Hematopoietic multipotent progenitor cell treated with erythropoietin and hydrocortisone succinate and interleukin-3 and kit ligand, for 8 days (in vitro differentiated cells): ENCODE measurements at regions not wholly inside any gene's neighbourhood (a gene's known extent, or its start where the extent isn't known, plus 50 kb on each side); places are given as distances from the start of the nearest gene placed in this dataset.

Experiments
- DNase-seq: peaks from one replicate; pipeline ENCODE4 v3.0.0-alpha.2; 2015

DNA sequence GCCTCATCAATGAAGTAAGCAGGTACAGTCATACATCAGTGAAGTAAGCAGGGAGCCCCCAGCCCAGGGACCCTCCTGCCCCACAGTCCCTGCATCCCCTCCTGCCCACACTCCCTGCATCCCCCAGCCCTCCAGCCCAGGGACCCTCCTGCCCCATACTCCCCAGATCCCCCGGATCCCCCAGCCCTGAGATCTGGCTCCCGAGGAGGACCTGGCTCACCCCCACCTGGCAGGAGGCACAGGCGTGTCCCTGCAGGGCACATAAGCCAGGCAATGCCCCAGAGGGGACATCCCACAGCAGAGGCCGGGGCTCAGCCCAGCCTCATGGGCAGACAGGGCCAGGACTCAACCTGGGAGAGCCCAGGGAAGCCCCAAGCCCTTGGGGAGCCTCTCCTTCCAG lies 53.6 kb upstream of the TPM4 start:
- no peak for DNase-seq

- DNase-seq, result no peak
Measured at GRCh38 chr19:16023146-16023915, 53.0 kb upstream of the TPM4 start.

- no peak for DNase-seq
Measured at GRCh38 chr19:16024266-16025107, 51.8 kb upstream of the TPM4 start.

- DNase-seq, result peak; percentile 42
Measured at GRCh38 chr19:16025108-16026101, 50.9 kb upstream of the TPM4 start.

DNA sequence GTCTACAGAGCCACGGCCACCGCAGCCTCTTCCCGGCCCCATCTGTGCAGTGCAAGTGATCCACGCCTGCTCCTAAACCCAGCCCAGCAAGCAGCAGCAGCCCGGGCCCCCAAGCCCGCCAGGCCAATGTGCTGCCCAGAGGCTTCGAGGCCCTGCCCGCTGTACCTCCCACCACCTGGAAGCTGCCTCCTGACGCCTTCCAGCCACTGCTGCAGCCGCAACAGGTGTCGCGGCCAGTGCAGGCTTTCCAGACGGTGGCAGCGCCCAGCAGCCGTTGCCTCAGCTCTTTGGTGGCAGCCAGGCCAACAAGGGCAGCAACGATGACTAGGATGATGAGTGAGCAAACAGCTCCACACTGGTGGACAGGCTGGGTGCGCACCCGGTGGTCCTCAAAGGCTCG lies 50.2 kb upstream of the TPM4 start:
- no peak for DNase-seq
